Fibroblast of the aortic adventitia (primary cell): ENCODE measurements at regions not wholly inside any gene's neighbourhood (a gene's known extent, or its start where the extent isn't known, plus 50 kb on each side); places are given as distances from the start of the nearest gene placed in this dataset.
"Not testable (repeated sequence)": the region's sequence is repeated elsewhere in the genome, so short reads cannot be mapped to it uniquely, and the experiment has no call there.

ENCODE experiments used
- DNase-seq: peaks from one replicate; pipeline ENCODE4 v3.0.0-alpha.2; 2010; ENCODE audit warnings: low read depth
- H3K4me3 ChIP-seq: 2 replicates; pipeline ENCODE4 v1.5.1; 2011; ENCODE audit warnings: low read depth, mild to moderate bottlenecking, control low read depth, low read length, moderate library complexity
- CTCF ChIP-seq: IDR thresholded peaks from 2 replicates; pipeline ENCODE4 v1.5.1; 2011; ENCODE audit warnings: mild to moderate bottlenecking, low read length, control low read depth, inconsistent platforms; ENCODE audit not compliant: insufficient read depth

GRCh38 chr5:104082754-104083153, 520.2 kb upstream of the NUDT12 start:
- H3K4me3 ChIP-seq, result no peak overlapping the region
- TF ChIP-seq CTCF, result no peak
- DNase-seq, result no peak

GRCh38 chr5:104081232-104081631, 518.6 kb upstream of the NUDT12 start:
- no peak overlapping the region for H3K4me3 ChIP-seq
- no peak for DNase-seq
- TF ChIP-seq CTCF, result no peak

- no peak for DNase-seq
- TF ChIP-seq CTCF, result no peak
- H3K4me3 ChIP-seq, result no peak overlapping the region
Measured at GRCh38 chr5:104080646-104081175, 518.1 kb upstream of the NUDT12 start.

GRCh38 chr5:104079861-104080645, 517.5 kb upstream of the NUDT12 start:
- not testable (repeated sequence) for H3K4me3 ChIP-seq, DNase-seq

- no peak overlapping the region for H3K4me3 ChIP-seq
- no peak for TF ChIP-seq CTCF
- DNase-seq, result no peak
Measured at GRCh38 chr5:104071887-104072286, 509.3 kb upstream of the NUDT12 start.

GRCh38 chr5:104062621-104063377, 500.2 kb upstream of the NUDT12 start:
- DNase-seq, result no peak
- TF ChIP-seq CTCF, result no peak
- H3K4me3 ChIP-seq, result no peak overlapping the region

GRCh38 chr5:104061707-104062106, 499.1 kb upstream of the NUDT12 start:
- DNase-seq, result no peak
- TF ChIP-seq CTCF, result no peak
- H3K4me3 ChIP-seq, result no peak overlapping the region
